ENCODE measurements at regions not wholly inside any gene's neighbourhood (a gene's known extent, or its start where the extent isn't known, plus 50 kb on each side); places are given as distances from the start of the nearest gene placed in this dataset.
"Not testable (repeated sequence)": the region's sequence is repeated elsewhere in the genome, so short reads cannot be mapped to it uniquely, and the experiment has no call there.

DNA sequence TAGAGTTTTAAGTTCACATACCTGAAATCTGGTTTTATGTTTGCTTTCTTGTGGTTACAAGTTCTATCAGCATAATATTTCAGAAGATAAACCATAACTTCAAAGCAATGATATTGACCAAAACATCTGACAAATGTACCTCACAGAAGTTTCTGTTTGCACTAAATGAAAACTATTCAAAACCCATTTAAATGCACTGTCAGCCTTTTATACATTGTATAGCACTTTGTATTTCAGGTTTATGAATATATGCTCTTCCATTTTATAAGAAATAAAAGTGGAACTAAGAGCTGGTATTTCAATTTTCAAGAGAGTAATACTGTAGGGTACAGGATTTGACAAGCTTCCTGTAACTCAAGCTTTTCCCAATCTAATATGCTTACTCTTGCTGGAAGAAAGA is 388.6 kb upstream of the MBL2 start:
- CTCF ChIA-PET: no interaction called here
- no peak overlapping the region for H3K4me2 ChIP-seq (ENCODE audit: low read length)
- RAD21 ChIA-PET (ENCODE audit: low non-redundant PET in 1 of 2, low total read pairs in 2 of 2, uncharacterized antibody in 2 of 2, unreplicated experiment in 2 of 2): no interaction called here
- peaks cover 0 to 18% of the 10 kb centered on the region in 2 experiments; a peak in 2 of 4 replicates for H3K9me3 ChIP-seq (ENCODE audit: control insufficient read depth in 1 of 2, insufficient read depth in 1 of 2, low read depth in 1 of 2, low read length in 2 of 2)
- no peaks in the 10 kb centered on the region for H3K79me2 ChIP-seq (ENCODE audit: insufficient read depth, low read length)
- no peaks in the 10 kb centered on the region for H3K36me3 ChIP-seq (ENCODE audit: control insufficient read depth in 1 of 2, insufficient read depth in 2 of 2, low read length in 2 of 2)
- H3K9ac ChIP-seq (ENCODE audit: low read length): no peak overlapping the region
- no peaks in the 10 kb centered on the region for H4K20me1 ChIP-seq (ENCODE audit: insufficient read depth)
- no peak for ATAC-seq
- no peaks in the 10 kb centered on the region for H3K9me2 ChIP-seq (ENCODE audit: insufficient read depth)
- no peaks in the 10 kb centered on the region for H3K27me3 ChIP-seq (ENCODE audit: insufficient read depth, low read length)
- TF ChIP-seq EZH2phosphoT487 (IDR thresholded peaks at IDR 0.05; ENCODE audit: borderline replicate concordance): no peak
- TF ChIP-seq, protein P1, sequence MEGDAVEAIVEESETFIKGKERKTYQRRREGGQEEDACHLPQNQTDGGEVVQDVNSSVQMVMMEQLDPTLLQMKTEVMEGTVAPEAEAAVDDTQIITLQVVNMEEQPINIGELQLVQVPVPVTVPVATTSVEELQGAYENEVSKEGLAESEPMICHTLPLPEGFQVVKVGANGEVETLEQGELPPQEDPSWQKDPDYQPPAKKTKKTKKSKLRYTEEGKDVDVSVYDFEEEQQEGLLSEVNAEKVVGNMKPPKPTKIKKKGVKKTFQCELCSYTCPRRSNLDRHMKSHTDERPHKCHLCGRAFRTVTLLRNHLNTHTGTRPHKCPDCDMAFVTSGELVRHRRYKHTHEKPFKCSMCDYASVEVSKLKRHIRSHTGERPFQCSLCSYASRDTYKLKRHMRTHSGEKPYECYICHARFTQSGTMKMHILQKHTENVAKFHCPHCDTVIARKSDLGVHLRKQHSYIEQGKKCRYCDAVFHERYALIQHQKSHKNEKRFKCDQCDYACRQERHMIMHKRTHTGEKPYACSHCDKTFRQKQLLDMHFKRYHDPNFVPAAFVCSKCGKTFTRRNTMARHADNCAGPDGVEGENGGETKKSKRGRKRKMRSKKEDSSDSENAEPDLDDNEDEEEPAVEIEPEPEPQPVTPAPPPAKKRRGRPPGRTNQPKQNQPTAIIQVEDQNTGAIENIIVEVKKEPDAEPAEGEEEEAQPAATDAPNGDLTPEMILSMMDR (IDR thresholded peaks at IDR 0.05 in 2 of 3, conservative IDR thresholded peaks at IDR 0.05 in 1 of 3; ENCODE audit: borderline replicate concordance in 1 of 3, insufficient read depth in 1 of 3, low read depth in 2 of 3, low read length in 2 of 3): no peak
- TF ChIP-seq, protein P2, sequence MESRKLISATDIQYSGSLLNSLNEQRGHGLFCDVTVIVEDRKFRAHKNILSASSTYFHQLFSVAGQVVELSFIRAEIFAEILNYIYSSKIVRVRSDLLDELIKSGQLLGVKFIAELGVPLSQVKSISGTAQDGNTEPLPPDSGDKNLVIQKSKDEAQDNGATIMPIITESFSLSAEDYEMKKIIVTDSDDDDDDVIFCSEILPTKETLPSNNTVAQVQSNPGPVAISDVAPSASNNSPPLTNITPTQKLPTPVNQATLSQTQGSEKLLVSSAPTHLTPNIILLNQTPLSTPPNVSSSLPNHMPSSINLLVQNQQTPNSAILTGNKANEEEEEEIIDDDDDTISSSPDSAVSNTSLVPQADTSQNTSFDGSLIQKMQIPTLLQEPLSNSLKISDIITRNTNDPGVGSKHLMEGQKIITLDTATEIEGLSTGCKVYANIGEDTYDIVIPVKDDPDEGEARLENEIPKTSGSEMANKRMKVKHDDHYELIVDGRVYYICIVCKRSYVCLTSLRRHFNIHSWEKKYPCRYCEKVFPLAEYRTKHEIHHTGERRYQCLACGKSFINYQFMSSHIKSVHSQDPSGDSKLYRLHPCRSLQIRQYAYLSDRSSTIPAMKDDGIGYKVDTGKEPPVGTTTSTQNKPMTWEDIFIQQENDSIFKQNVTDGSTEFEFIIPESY (IDR thresholded peaks at IDR 0.05; ENCODE audit: extremely low read depth, insufficient replicate concordance, low read length): no peak
- no peak for TF ChIP-seq CEBPB (IDR thresholded peaks at IDR 0.05; ENCODE audit: low read depth)
- TF ChIP-seq ELF1 (IDR thresholded peaks at IDR 0.05; ENCODE audit: borderline replicate concordance, low read depth): no peak
- no peak for TF ChIP-seq REST (IDR thresholded peaks at IDR 0.05; ENCODE audit: low read depth)
- no peak for TF ChIP-seq SIN3A (IDR thresholded peaks at IDR 0.05; ENCODE audit: low read depth)
- TF ChIP-seq EGR1 (IDR thresholded peaks at IDR 0.05; ENCODE audit: low read depth): no peak
- POLR2A ChIA-PET: no interaction called here
- BruUV-seq (replicated peaks): no TSS peak
- DNase-seq (ENCODE audit: low read depth, low spot score): no peak
- no peak overlapping the region for H3K27ac ChIP-seq (ENCODE audit: low read depth, low read length)
- no peak overlapping the region for H2AFZ ChIP-seq (ENCODE audit: low read depth, low read length, poor library complexity, severe bottlenecking)
- intact Hi-C loops (cut with micrococcal nuclease): no loop called here
- H3K4me1 ChIP-seq (ENCODE audit: control insufficient read depth in 1 of 2, insufficient read depth in 2 of 2, low read length in 2 of 2): no peaks in the 10 kb centered on the region
- H3K4me3 ChIP-seq (replicated peaks in 1 of 2; ENCODE audit: low read depth in 1 of 2, low read length in 2 of 2): no peak overlapping the region

DNA sequence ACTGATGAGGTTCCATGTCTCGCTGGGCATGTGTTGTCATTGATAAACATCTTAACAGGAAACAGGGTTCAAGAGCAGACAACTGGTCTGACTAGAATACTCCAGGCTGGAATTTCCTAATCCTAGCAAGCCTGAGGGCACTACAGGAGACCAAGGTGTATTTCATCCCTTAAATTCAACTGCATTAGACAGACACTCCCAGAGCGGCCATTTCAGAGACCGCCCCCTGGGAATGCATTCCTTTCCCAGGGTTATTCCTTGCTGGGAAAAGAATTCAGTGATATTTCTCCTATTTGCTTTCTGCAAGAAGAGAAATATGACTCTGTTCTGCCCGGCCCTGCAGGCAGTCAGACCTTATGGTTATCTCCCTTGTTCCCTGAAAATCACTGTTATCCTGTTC is 383.1 kb upstream of the MBL2 start:
- H3K79me2 ChIP-seq (ENCODE audit: insufficient read depth, low read length); H3K9me3 ChIP-seq (ENCODE audit: control insufficient read depth in 1 of 2, insufficient read depth in 1 of 2, low read depth in 1 of 2, low read length in 2 of 2); H4K20me1 ChIP-seq (ENCODE audit: insufficient read depth); H3K9ac ChIP-seq (ENCODE audit: low read length); CTCF ChIA-PET; H3K9me2 ChIP-seq (ENCODE audit: insufficient read depth); H3K36me3 ChIP-seq (ENCODE audit: control insufficient read depth in 1 of 2, insufficient read depth in 2 of 2, low read length in 2 of 2); RAD21 ChIA-PET (ENCODE audit: low non-redundant PET in 1 of 2, low total read pairs in 2 of 2, uncharacterized antibody in 2 of 2, unreplicated experiment in 2 of 2); H3K4me3 ChIP-seq (replicated peaks in 1 of 2; ENCODE audit: low read depth in 1 of 2, low read length in 2 of 2); H2AFZ ChIP-seq (ENCODE audit: low read depth, low read length, poor library complexity, severe bottlenecking); H3K27ac ChIP-seq (ENCODE audit: low read depth, low read length); BruUV-seq (replicated peaks); DNase-seq (ENCODE audit: low read depth, low spot score); ATAC-seq; H3K4me1 ChIP-seq (ENCODE audit: control insufficient read depth in 1 of 2, insufficient read depth in 2 of 2, low read length in 2 of 2); H3K27me3 ChIP-seq (ENCODE audit: insufficient read depth, low read length); H3K4me2 ChIP-seq (ENCODE audit: low read length); POLR2A ChIA-PET; intact Hi-C loops (cut with micrococcal nuclease): not testable (repeated sequence)
